Endodermal cell (in vitro differentiated cells): ENCODE measurements at regions not wholly inside any gene's neighbourhood (a gene's known extent, or its start where the extent isn't known, plus 50 kb on each side); places are given as distances from the start of the nearest gene placed in this dataset.

Experiments
- DNase-seq: peaks from one replicate; pipeline ENCODE4 v3.0.0-alpha.2; 2017
- H3K27ac ChIP-seq: 2 replicates; pipeline ENCODE4 v1.5.1; 2013; ENCODE audit warnings: mild to moderate bottlenecking, low read depth, low read length, moderate library complexity
- H3K27me3 ChIP-seq: 2 replicates; pipeline ENCODE4 v1.6.1; 2013; ENCODE audit warnings: mild to moderate bottlenecking, low read length, moderate library complexity; ENCODE audit not compliant: insufficient read depth, control insufficient read depth, poor library complexity, severe bottlenecking
- H3K36me3 ChIP-seq: 2 replicates; pipeline ENCODE4 v1.7.0; 2013; ENCODE audit warnings: mild to moderate bottlenecking, low read length, moderate library complexity; ENCODE audit not compliant: control insufficient read depth, insufficient read depth
- H3K4me1 ChIP-seq: one replicate; pipeline ENCODE4 v1.7.0; 2013; ENCODE audit warnings: low read length; ENCODE audit not compliant: control insufficient read depth, insufficient read depth
- H3K4me3 ChIP-seq: 2 replicates; pipeline ENCODE4 v1.5.1; 2013; ENCODE audit warnings: mild to moderate bottlenecking, low read length, moderate library complexity
- H3K9ac ChIP-seq: 2 replicates; pipeline ENCODE4 v1.6.1; 2013; ENCODE audit warnings: mild to moderate bottlenecking, low read length, moderate library complexity; ENCODE audit not compliant: poor library complexity, severe bottlenecking; ENCODE audit errors: extremely low read depth
- H3K9me3 ChIP-seq: 2 replicates; pipeline ENCODE4 v1.6.1; 2013; ENCODE audit warnings: mild to moderate bottlenecking, low read length, moderate library complexity; ENCODE audit not compliant: control insufficient read depth
- H3K27ac Mint-ChIP-seq: 2 replicates; pipeline ENCODE4 v1.8.0; 2020; ENCODE audit warnings: mixed read lengths
- H3K27me3 Mint-ChIP-seq: 2 replicates; pipeline ENCODE4 v1.8.0; 2021; ENCODE audit warnings: mild to moderate bottlenecking, mixed read lengths; ENCODE audit not compliant: insufficient read depth
- H3K36me3 Mint-ChIP-seq: 2 replicates; pipeline ENCODE4 v1.8.0; 2020; ENCODE audit warnings: low read depth, mixed read lengths
- H3K4me1 Mint-ChIP-seq: 2 replicates; pipeline ENCODE4 v1.8.0; 2020; ENCODE audit warnings: mixed read lengths
- H3K4me3 Mint-ChIP-seq: 2 replicates; pipeline ENCODE4 v1.8.0; 2020; ENCODE audit warnings: mild to moderate bottlenecking, moderate library complexity, mixed read lengths
- H3K9me3 Mint-ChIP-seq: 2 replicates; pipeline ENCODE4 v1.8.0; 2020; ENCODE audit warnings: mild to moderate bottlenecking, mixed read lengths
- WGBS, 2 experiments: methylation state at CpG; one replicate each; pipeline versions ENCODE4 v1.1.5 to v1.1.7; 2013; ENCODE audit warnings: missing lambda C conversion rate in 2 of 2, mixed read lengths in 1 of 2; ENCODE audit not compliant: insufficient coverage in 1 of 2, insufficient read length in 1 of 2; 5-methylcytosine and 5-hydroxymethylcytosine counted together
- TF ChIP-seq, protein P1 (sequence below): fragments of 200-600 bp; sonication (generic); conservative IDR thresholded peaks from 2 replicates; pipeline ENCODE4 v1.5.0; 2021; ENCODE audit warnings: antibody characterized with exemption, mild to moderate bottlenecking

DNA sequence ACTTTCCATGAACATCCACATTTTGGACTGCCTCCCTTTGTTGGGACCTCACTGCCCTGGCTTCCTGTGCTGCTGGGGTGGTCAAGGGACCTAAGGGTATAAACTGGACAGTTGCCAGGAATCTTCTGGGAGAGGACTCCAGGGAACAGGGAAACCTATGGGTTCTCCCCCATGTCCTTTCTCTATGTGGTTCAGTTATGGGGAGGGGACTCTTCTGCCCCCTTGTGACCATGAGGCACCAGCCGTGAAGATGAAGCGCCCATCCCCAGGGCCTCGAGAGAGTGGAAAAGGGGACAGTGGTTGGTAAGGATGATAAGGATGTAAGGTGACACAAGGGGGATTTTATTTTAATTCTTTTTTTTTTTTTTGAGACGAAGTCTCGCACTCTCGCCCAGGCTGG is 177.0 kb upstream of the TMEM132C start:
- TF ChIP-seq, protein P1, sequence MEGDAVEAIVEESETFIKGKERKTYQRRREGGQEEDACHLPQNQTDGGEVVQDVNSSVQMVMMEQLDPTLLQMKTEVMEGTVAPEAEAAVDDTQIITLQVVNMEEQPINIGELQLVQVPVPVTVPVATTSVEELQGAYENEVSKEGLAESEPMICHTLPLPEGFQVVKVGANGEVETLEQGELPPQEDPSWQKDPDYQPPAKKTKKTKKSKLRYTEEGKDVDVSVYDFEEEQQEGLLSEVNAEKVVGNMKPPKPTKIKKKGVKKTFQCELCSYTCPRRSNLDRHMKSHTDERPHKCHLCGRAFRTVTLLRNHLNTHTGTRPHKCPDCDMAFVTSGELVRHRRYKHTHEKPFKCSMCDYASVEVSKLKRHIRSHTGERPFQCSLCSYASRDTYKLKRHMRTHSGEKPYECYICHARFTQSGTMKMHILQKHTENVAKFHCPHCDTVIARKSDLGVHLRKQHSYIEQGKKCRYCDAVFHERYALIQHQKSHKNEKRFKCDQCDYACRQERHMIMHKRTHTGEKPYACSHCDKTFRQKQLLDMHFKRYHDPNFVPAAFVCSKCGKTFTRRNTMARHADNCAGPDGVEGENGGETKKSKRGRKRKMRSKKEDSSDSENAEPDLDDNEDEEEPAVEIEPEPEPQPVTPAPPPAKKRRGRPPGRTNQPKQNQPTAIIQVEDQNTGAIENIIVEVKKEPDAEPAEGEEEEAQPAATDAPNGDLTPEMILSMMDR, result peak; percentile 45
- no peaks in the 10 kb centered on the region for H3K36me3 ChIP-seq
- no peak overlapping the region for H3K9ac ChIP-seq
- H3K9me3 ChIP-seq, result no peaks in the 10 kb centered on the region
- no peak overlapping the region for H3K27ac ChIP-seq
- Mint-ChIP-seq H3K4me3 (no peak overlapping the region), H3K4me1 (peaks cover 9% of the 10 kb centered on the region), H3K9me3 (peaks cover 2% of the 10 kb centered on the region), H3K36me3 (no peaks in the 10 kb centered on the region), H3K27ac (no peak overlapping the region), H3K27me3 (peaks cover 3% of the 10 kb centered on the region)
- DNase-seq, result peak; percentile 57
- no peak overlapping the region for H3K4me3 ChIP-seq
- H3K4me1 ChIP-seq, result no peaks in the 10 kb centered on the region
- no peaks in the 10 kb centered on the region for H3K27me3 ChIP-seq
- WGBS, 2 experiments, result 83 to 89% methylated on average over 3 to 6 of the region's 6 CpGs

DNA sequence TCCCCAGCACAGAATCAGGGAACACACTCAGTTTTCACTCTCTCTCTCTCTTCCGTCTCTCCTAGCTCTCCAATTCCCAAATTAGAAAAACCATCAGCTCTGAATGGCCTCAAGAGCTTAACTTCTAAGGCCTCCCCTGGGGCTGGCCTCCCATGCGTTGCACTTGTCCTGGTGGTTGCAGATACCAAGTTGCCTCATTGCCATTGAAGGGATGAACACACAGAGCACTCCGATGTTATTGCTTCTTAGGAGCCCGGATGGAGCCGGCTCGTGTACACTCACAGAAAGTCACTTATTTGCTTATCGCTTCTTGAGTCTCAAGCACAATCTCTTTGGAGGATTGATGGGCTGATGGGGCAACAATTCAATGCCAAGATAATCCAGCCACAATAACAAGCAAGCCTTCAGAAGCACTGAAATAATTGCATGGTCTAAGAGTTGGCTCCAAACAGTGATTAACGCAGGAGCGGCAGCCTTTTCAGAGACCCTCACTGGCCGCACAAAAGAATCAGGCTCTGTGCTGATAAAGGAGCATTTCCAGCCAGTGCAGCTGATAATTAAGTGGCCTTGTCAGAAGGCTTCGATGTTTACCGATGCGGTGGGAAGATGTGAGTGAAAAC is 175.8 kb upstream of the TMEM132C start:
- H3K27me3 Mint-ChIP-seq, result peaks cover 6% of the 10 kb centered on the region
- H3K36me3 Mint-ChIP-seq, result no peaks in the 10 kb centered on the region
- H3K4me1 Mint-ChIP-seq, result peaks cover 9% of the 10 kb centered on the region
- TF ChIP-seq, protein P1, result no peak
- no peak overlapping the region for H3K27ac Mint-ChIP-seq
- Histone ChIP-seq H3K4me1 (no peaks in the 10 kb centered on the region), H3K36me3 (no peaks in the 10 kb centered on the region), H3K9me3 (no peaks in the 10 kb centered on the region), H3K4me3 (no peak overlapping the region), H3K9ac (no peak overlapping the region), H3K27me3 (no peaks in the 10 kb centered on the region), H3K27ac (no peak overlapping the region)
- peaks cover 2% of the 10 kb centered on the region for H3K9me3 Mint-ChIP-seq
- WGBS, 2 experiments, result 87 to 89% methylated on average over 10 to 11 of the region's 13 CpGs
- H3K4me3 Mint-ChIP-seq, result no peak overlapping the region
- DNase-seq, result peak; percentile 33

DNA sequence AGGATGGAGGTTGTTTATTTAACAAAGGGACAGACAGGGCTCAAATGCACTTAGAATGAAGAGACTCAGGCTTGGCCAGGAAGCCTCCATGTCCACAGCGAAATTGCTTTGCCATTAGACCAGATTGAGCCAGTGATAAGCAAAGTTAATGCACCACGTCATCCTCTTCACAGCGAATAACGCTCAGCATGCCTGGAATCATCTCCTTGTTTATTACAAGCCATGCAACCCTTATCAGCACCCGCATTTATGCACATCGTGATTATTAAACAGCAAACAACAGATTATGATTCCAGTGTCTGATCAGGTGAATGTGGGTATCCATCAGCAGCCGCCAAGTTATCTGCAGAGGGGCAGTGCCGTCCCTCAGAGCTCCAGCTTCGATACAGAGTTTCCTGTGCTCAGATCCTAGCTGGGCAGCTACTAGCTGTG is 175.0 kb upstream of the TMEM132C start:
- no peak overlapping the region for H3K4me3 Mint-ChIP-seq
- TF ChIP-seq, protein P1, result no peak
- H3K4me1 ChIP-seq, result no peaks in the 10 kb centered on the region
- H3K9ac ChIP-seq, result no peak overlapping the region
- no peak overlapping the region for H3K27ac ChIP-seq
- DNase-seq, result peak; percentile 34
- H3K36me3 ChIP-seq, result no peaks in the 10 kb centered on the region
- H3K4me3 ChIP-seq, result no peak overlapping the region
- H3K4me1 Mint-ChIP-seq, result peaks cover 9% of the 10 kb centered on the region
- H3K27me3 Mint-ChIP-seq, result peaks cover 6% of the 10 kb centered on the region
- no peaks in the 10 kb centered on the region for H3K9me3 ChIP-seq
- WGBS, 2 experiments, result 91 to 94% methylated on average over 7 to 9 of the region's 9 CpGs
- H3K36me3 Mint-ChIP-seq, result no peaks in the 10 kb centered on the region
- H3K27ac Mint-ChIP-seq, result no peak overlapping the region
- no peaks in the 10 kb centered on the region for H3K27me3 ChIP-seq
- peaks cover 2% of the 10 kb centered on the region for H3K9me3 Mint-ChIP-seq
